ENCODE measurements at regions not wholly inside any gene's neighbourhood (a gene's known extent, or its start where the extent isn't known, plus 50 kb on each side); places are given as distances from the start of the nearest gene placed in this dataset.

DNA sequence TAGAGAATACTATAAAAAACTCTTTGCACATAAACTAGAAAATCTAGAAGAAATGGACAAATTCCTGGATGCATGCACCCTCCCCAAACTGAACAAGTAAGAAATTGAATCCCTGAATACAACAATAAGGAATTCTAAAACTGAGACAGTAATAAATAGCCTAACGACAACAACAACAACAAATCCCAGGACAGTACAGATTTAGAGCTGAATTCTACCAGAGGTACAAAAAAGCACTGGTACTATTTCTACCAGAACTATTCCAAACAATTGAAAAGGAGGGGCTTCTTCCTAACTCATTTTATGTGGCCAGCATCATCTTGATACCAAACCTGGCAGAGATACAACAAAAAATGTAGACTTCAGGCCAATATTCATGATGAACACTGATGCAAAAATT, 394.4 kb upstream of the RORB start:
- TF ChIP-seq, protein P1, sequence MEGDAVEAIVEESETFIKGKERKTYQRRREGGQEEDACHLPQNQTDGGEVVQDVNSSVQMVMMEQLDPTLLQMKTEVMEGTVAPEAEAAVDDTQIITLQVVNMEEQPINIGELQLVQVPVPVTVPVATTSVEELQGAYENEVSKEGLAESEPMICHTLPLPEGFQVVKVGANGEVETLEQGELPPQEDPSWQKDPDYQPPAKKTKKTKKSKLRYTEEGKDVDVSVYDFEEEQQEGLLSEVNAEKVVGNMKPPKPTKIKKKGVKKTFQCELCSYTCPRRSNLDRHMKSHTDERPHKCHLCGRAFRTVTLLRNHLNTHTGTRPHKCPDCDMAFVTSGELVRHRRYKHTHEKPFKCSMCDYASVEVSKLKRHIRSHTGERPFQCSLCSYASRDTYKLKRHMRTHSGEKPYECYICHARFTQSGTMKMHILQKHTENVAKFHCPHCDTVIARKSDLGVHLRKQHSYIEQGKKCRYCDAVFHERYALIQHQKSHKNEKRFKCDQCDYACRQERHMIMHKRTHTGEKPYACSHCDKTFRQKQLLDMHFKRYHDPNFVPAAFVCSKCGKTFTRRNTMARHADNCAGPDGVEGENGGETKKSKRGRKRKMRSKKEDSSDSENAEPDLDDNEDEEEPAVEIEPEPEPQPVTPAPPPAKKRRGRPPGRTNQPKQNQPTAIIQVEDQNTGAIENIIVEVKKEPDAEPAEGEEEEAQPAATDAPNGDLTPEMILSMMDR (IDR thresholded peaks at IDR 0.05; ENCODE audit: low read depth, low read length, poor library complexity, severe bottlenecking) = no peak
- TF ChIP-seq EZH2phosphoT487 (IDR thresholded peaks at IDR 0.05; ENCODE audit: borderline replicate concordance, low read length) = no peak
- no peaks in the 10 kb centered on the region for H3K79me2 ChIP-seq (ENCODE audit: control insufficient read depth, low read length)
- H3K36me3 ChIP-seq (ENCODE audit: control insufficient read depth, low read length) = no peaks in the 10 kb centered on the region
- H3F3A ChIP-seq (ENCODE audit: control insufficient read depth, insufficient read depth) = no peaks in the 10 kb centered on the region
- H4K20me1 ChIP-seq (ENCODE audit: control insufficient read depth, insufficient read depth, low read depth, low read length) = no peaks in the 10 kb centered on the region
- no peaks in the 10 kb centered on the region for H3K9me3 ChIP-seq (ENCODE audit: control insufficient read depth, insufficient read depth, low read length)
- H3K27ac ChIP-seq (ENCODE audit: low read depth, low read length) = no peak overlapping the region
- H3K4me3 ChIP-seq (ENCODE audit: low read length) = no peak overlapping the region
- no peak overlapping the region for H3K4me2 ChIP-seq (ENCODE audit: low read length)
- no peaks in the 10 kb centered on the region for H3K9me2 ChIP-seq (replicated peaks; ENCODE audit: control insufficient read depth, low read length)
- H3K27me3 ChIP-seq (ENCODE audit: control insufficient read depth, low read length) = no peaks in the 10 kb centered on the region
- H3K4me1 ChIP-seq (ENCODE audit: control insufficient read depth, low read length) = no peaks in the 10 kb centered on the region

GRCh38 chr9:74107692-74108091, 389.4 kb upstream of the RORB start:
- Histone ChIP-seq H3K9me2 (replicated peaks; ENCODE audit: control insufficient read depth, low read length) (no peaks in the 10 kb centered on the region), H3K4me2 (ENCODE audit: low read length) (no peak overlapping the region), H3F3A (ENCODE audit: control insufficient read depth, insufficient read depth) (no peaks in the 10 kb centered on the region), H3K4me1 (ENCODE audit: control insufficient read depth, low read length) (no peaks in the 10 kb centered on the region), H3K4me3 (ENCODE audit: low read length) (no peak overlapping the region), H3K27ac (ENCODE audit: low read depth, low read length) (no peak overlapping the region), H3K36me3 (ENCODE audit: control insufficient read depth, low read length) (no peaks in the 10 kb centered on the region), H3K9me3 (ENCODE audit: control insufficient read depth, insufficient read depth, low read length) (no peaks in the 10 kb centered on the region), H3K79me2 (ENCODE audit: control insufficient read depth, low read length) (no peaks in the 10 kb centered on the region), H3K27me3 (ENCODE audit: control insufficient read depth, low read length) (no peaks in the 10 kb centered on the region), H4K20me1 (ENCODE audit: control insufficient read depth, insufficient read depth, low read depth, low read length) (no peaks in the 10 kb centered on the region)
- TF ChIP-seq EZH2phosphoT487 (IDR thresholded peaks at IDR 0.05; ENCODE audit: borderline replicate concordance, low read length) = no peak
- TF ChIP-seq, protein P1 (IDR thresholded peaks at IDR 0.05; ENCODE audit: low read depth, low read length, poor library complexity, severe bottlenecking) = no peak

DNA sequence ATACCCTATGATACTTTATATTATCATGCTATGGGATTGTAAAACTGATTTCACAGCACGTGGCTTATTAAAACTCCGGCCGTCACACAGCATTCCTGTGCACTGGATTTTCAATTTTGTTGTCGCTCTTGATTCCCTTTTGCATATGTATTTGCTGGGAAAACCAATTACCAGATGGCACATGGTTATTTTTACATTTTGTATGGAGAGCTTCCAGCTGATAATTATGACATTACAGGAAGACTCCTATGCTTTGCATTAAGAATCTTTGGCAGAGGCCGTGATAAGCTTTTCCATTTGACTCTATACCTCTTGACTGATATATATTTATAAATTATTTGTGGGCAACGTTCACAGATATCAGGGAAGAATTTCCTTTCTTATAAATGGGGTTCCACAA, 381.2 kb upstream of the RORB start:
- TF ChIP-seq, protein P1 (IDR thresholded peaks at IDR 0.05; ENCODE audit: low read depth, low read length, poor library complexity, severe bottlenecking) = no peak
- no peak for TF ChIP-seq EZH2phosphoT487 (IDR thresholded peaks at IDR 0.05; ENCODE audit: borderline replicate concordance, low read length)
- Histone ChIP-seq H3K79me2 (ENCODE audit: control insufficient read depth, low read length) (no peaks in the 10 kb centered on the region), H3K4me3 (ENCODE audit: low read length) (no peak overlapping the region), H3K4me2 (ENCODE audit: low read length) (no peak overlapping the region), H3K9me2 (replicated peaks; ENCODE audit: control insufficient read depth, low read length) (no peaks in the 10 kb centered on the region), H3K36me3 (ENCODE audit: control insufficient read depth, low read length) (no peaks in the 10 kb centered on the region), H3K4me1 (ENCODE audit: control insufficient read depth, low read length) (no peaks in the 10 kb centered on the region), H3F3A (ENCODE audit: control insufficient read depth, insufficient read depth) (no peaks in the 10 kb centered on the region), H3K9me3 (ENCODE audit: control insufficient read depth, insufficient read depth, low read length) (no peaks in the 10 kb centered on the region), H3K27me3 (ENCODE audit: control insufficient read depth, low read length) (no peaks in the 10 kb centered on the region), H4K20me1 (ENCODE audit: control insufficient read depth, insufficient read depth, low read depth, low read length) (no peaks in the 10 kb centered on the region), H3K27ac (ENCODE audit: low read depth, low read length) (no peak overlapping the region)

- no peak overlapping the region for H3K4me2 ChIP-seq (ENCODE audit: low read length)
- no peaks in the 10 kb centered on the region for H3K79me2 ChIP-seq (ENCODE audit: control insufficient read depth, low read length)
- H3K36me3 ChIP-seq (ENCODE audit: control insufficient read depth, low read length) = no peaks in the 10 kb centered on the region
- no peak for TF ChIP-seq EZH2phosphoT487 (IDR thresholded peaks at IDR 0.05; ENCODE audit: borderline replicate concordance, low read length)
- TF ChIP-seq, protein P1 (IDR thresholded peaks at IDR 0.05; ENCODE audit: low read depth, low read length, poor library complexity, severe bottlenecking) = no peak
- no peaks in the 10 kb centered on the region for H3K9me2 ChIP-seq (replicated peaks; ENCODE audit: control insufficient read depth, low read length)
- no peaks in the 10 kb centered on the region for H3K9me3 ChIP-seq (ENCODE audit: control insufficient read depth, insufficient read depth, low read length)
- no peaks in the 10 kb centered on the region for H4K20me1 ChIP-seq (ENCODE audit: control insufficient read depth, insufficient read depth, low read depth, low read length)
- no peaks in the 10 kb centered on the region for H3F3A ChIP-seq (ENCODE audit: control insufficient read depth, insufficient read depth)
- H3K27me3 ChIP-seq (ENCODE audit: control insufficient read depth, low read length) = no peaks in the 10 kb centered on the region
- no peaks in the 10 kb centered on the region for H3K4me1 ChIP-seq (ENCODE audit: control insufficient read depth, low read length)
- no peak overlapping the region for H3K4me3 ChIP-seq (ENCODE audit: low read length)
- no peak overlapping the region for H3K27ac ChIP-seq (ENCODE audit: low read depth, low read length)
Observed at GRCh38 chr9:74117151-74117550, 380.0 kb upstream of the RORB start.

Measured in DOHH2 (cell line).